H1 (cell line): ENCODE measurements at regions not wholly inside any gene's neighbourhood (a gene's known extent, or its start where the extent isn't known, plus 50 kb on each side); places are given as distances from the start of the nearest gene placed in this dataset.

ENCODE experiments used
- CTCF ChIA-PET: fragments of 300-600 bp; sonication (Branson Sonifier 250); formaldehyde crosslinking; loops from one replicate; lab custom pipeline; 2021; ENCODE audit not compliant: partially characterized antibody; lab: Charles Lee
- POLR2A ChIA-PET: fragments of 300-600 bp; sonication (Branson Sonifier 250); formaldehyde crosslinking; loops from one replicate; lab custom pipeline; 2021; ENCODE audit warnings: inconsistent platforms; ENCODE audit not compliant: partially characterized antibody; lab: Charles Lee
- DNase-seq, 2 experiments: peaks; one replicate each; pipeline versions ENCODE4 v3.0.0 to v3.0.0-alpha.2; 2010 to 2022; ENCODE audit warnings: low spot score in 2 of 2, low read depth in 1 of 2, mixed read lengths in 1 of 2
- FAIRE-seq: peaks from 2 replicates; lab custom pipeline; 2011; peaks lifted over from hg19 to GRCh38; lab: Jason Lieb, UNC
- H2AFZ ChIP-seq: 2 replicates; pipeline ENCODE4 v1.8.1; 2012; ENCODE audit warnings: low read length, inconsistent platforms
- H2AK5ac ChIP-seq: 2 replicates; pipeline ENCODE4 v1.6.1; 2013; ENCODE audit warnings: low read depth, low read length
- H2BK120ac ChIP-seq: replicated peaks from 2 replicates; pipeline ENCODE3; 2013; ENCODE audit warnings: low read depth, low read length, inconsistent platforms
- H2BK12ac ChIP-seq: 2 replicates; pipeline ENCODE4 v1.6.1; 2013; ENCODE audit warnings: low read depth, low read length
- H2BK15ac ChIP-seq: 2 replicates; pipeline ENCODE4 v1.6.1; 2013; ENCODE audit warnings: low read length
- H2BK20ac ChIP-seq: 2 replicates; pipeline ENCODE4 v1.6.1; 2013; ENCODE audit warnings: low read length
- H2BK5ac ChIP-seq: 2 replicates; pipeline ENCODE4 v1.6.1; 2013; ENCODE audit warnings: low read depth, low read length
- H3K14ac ChIP-seq: 2 replicates; pipeline ENCODE4 v1.6.1; 2013; ENCODE audit warnings: inconsistent platforms; ENCODE audit not compliant: insufficient read length
- H3K18ac ChIP-seq: 2 replicates; pipeline ENCODE4 v1.6.1; 2013; ENCODE audit warnings: low read length; ENCODE audit errors: extremely low read depth
- H3K23ac ChIP-seq: 2 replicates; pipeline ENCODE4 v1.6.1; 2013; ENCODE audit warnings: inconsistent platforms; ENCODE audit not compliant: insufficient read length
- H3K23me2 ChIP-seq: 2 replicates; pipeline ENCODE4 v1.6.1; 2013; ENCODE audit warnings: low read depth, low read length
- H3K27ac ChIP-seq: 2 replicates; pipeline ENCODE4 v1.6.1; 2011; ENCODE audit warnings: low read depth, low read length, inconsistent platforms
- H3K27me3 ChIP-seq, 4 experiments: replicated peaks in 1 of 4; 1 replicate in 1 of 4; 2 replicates in 3 of 4; pipeline versions ENCODE4 v1.6.1 to v1.8.1; 2011 to 2013; ENCODE audit warnings: low read length in 3 of 4, mild to moderate bottlenecking in 3 of 4, inconsistent platforms in 2 of 4, mixed read lengths in 2 of 4, moderate library complexity in 1 of 4; ENCODE audit not compliant: control insufficient read depth in 3 of 4, insufficient read depth in 3 of 4; ENCODE audit errors: extremely low read depth in 1 of 4
- H3K36me3 ChIP-seq, 4 experiments: 2 replicates each; pipeline versions ENCODE4 v1.6.1 to v1.8.1; 2011 to 2013; ENCODE audit warnings: mild to moderate bottlenecking in 4 of 4, low read length in 3 of 4, moderate library complexity in 2 of 4, control low read depth in 1 of 4, inconsistent platforms in 1 of 4; ENCODE audit not compliant: insufficient read depth in 4 of 4, control insufficient read depth in 2 of 4
- H3K4ac ChIP-seq: replicated peaks from 2 replicates; pipeline ENCODE3; 2013; ENCODE audit warnings: low read length, low read depth, mixed read lengths, inconsistent platforms; ENCODE audit not compliant: insufficient read length
- H3K4me1 ChIP-seq, 4 experiments: replicated peaks in 1 of 4; 1 replicate in 1 of 4; 2 replicates in 3 of 4; pipeline versions ENCODE4 v1.6.1 to v1.8.1; 2011 to 2013; ENCODE audit warnings: low read length in 3 of 4, inconsistent platforms in 2 of 4, mixed read lengths in 1 of 4; ENCODE audit not compliant: insufficient read depth in 4 of 4, control insufficient read depth in 3 of 4
- H3K4me2 ChIP-seq, 2 experiments: 2 replicates each; pipeline versions ENCODE4 v1.6.1 to v1.8.1; 2011 to 2013; ENCODE audit warnings: low read depth in 2 of 2, low read length in 2 of 2, control low read depth in 1 of 2, inconsistent platforms in 1 of 2, mild to moderate bottlenecking in 1 of 2; ENCODE audit not compliant: insufficient read depth in 1 of 2
- H3K4me3 ChIP-seq, 4 experiments: fragments of 200-600, 300-600 bp in 1 of 4; sonication (generic), shearing (Covaris generic), sonication (Bioruptor Twin) in 1 of 4; 2 replicates each; pipeline versions ENCODE4 v1.5.1 to v1.8.1; 2011 to 2016; ENCODE audit warnings: low read length in 4 of 4, low read depth in 3 of 4, control low read depth in 2 of 4, inconsistent platforms in 2 of 4, mild to moderate bottlenecking in 2 of 4, mixed read lengths in 1 of 4, moderate library complexity in 1 of 4; ENCODE audit not compliant: insufficient read depth in 2 of 4; ENCODE audit errors: extremely low read depth in 1 of 4
- H3K56ac ChIP-seq: replicated peaks from 2 replicates; pipeline ENCODE3; 2013; ENCODE audit warnings: low read depth, mild to moderate bottlenecking, mixed read lengths, low read length, inconsistent platforms; ENCODE audit not compliant: insufficient read length
- H3K79me1 ChIP-seq: 2 replicates; pipeline ENCODE4 v1.6.1; 2013; ENCODE audit warnings: low read depth, low read length, control low read depth
- H3K79me2 ChIP-seq, 2 experiments: 2 replicates each; pipeline versions ENCODE4 v1.6.1 to v1.8.1; 2012 to 2013; ENCODE audit warnings: low read length in 2 of 2, mild to moderate bottlenecking in 2 of 2, inconsistent platforms in 1 of 2; ENCODE audit not compliant: insufficient read depth in 2 of 2, control insufficient read depth in 1 of 2
- H3K9ac ChIP-seq, 4 experiments: replicated peaks in 1 of 4; 1 replicate in 1 of 4; 2 replicates in 3 of 4; pipeline versions ENCODE4 v1.6.1 to v1.8.1; 2011 to 2013; ENCODE audit warnings: low read depth in 3 of 4, low read length in 3 of 4, control low read depth in 2 of 4, mild to moderate bottlenecking in 2 of 4, moderate library complexity in 2 of 4, inconsistent platforms in 1 of 4; ENCODE audit errors: extremely low read depth in 1 of 4
- H3K9me3 ChIP-seq, 2 experiments: 2 replicates each; pipeline versions ENCODE4 v1.6.1 to v1.8.1; 2012 to 2013; ENCODE audit warnings: mild to moderate bottlenecking in 2 of 2, moderate library complexity in 2 of 2, control low read depth in 1 of 2, inconsistent platforms in 1 of 2, low read depth in 1 of 2, low read length in 1 of 2, mixed read lengths in 1 of 2; ENCODE audit not compliant: insufficient read depth in 2 of 2
- H4K20me1 ChIP-seq, 2 experiments: replicated peaks in 1 of 2; 2 replicates each; pipeline versions ENCODE3 to v1.8.1; 2011 to 2013; ENCODE audit warnings: inconsistent platforms in 2 of 2, low read length in 2 of 2, mild to moderate bottlenecking in 1 of 2; ENCODE audit not compliant: insufficient read depth in 2 of 2, control insufficient read depth in 1 of 2
- H4K5ac ChIP-seq: 2 replicates; pipeline ENCODE4 v1.6.1; 2013; ENCODE audit warnings: low read length, low read depth, mixed read lengths, inconsistent platforms; ENCODE audit not compliant: insufficient read length
- H4K8ac ChIP-seq: 2 replicates; pipeline ENCODE4 v1.8.0; 2013; ENCODE audit warnings: mild to moderate bottlenecking, moderate library complexity, low read length, inconsistent platforms; ENCODE audit not compliant: insufficient read depth; ENCODE audit errors: extremely low read depth
- H4K91ac ChIP-seq: replicated peaks from 2 replicates; pipeline ENCODE3; 2013; ENCODE audit warnings: low read length, mixed read lengths, inconsistent platforms; ENCODE audit not compliant: insufficient read length
- BCL11A ChIP-seq, 2 experiments: IDR thresholded peaks; one replicate each; pipeline ENCODE4 v1.6.1; 2011; ENCODE audit warnings: low read depth in 2 of 2, low read length in 2 of 2, mild to moderate bottlenecking in 2 of 2
- BRCA1 ChIP-seq: IDR thresholded peaks from 2 replicates; pipeline ENCODE4 v1.6.1; 2012; ENCODE audit warnings: low read depth, low read length, improper control_type of control experiment
- NRF1 ChIP-seq: IDR thresholded peaks from 2 replicates; pipeline ENCODE4 v1.6.1; 2011; ENCODE audit warnings: mild to moderate bottlenecking, low read depth, low read length, improper control_type of control experiment
- RNF2 ChIP-seq: fragments of 200-900, 300-1000 bp; sonication (generic); IDR thresholded peaks from 2 replicates; pipeline ENCODE4 v1.7.1; 2016; ENCODE audit warnings: borderline replicate concordance, low read depth, mild to moderate bottlenecking, antibody characterized with exemption, low read length; ENCODE audit not compliant: poor library complexity, severe bottlenecking; ENCODE audit errors: missing control alignments
- TEAD4 ChIP-seq: IDR thresholded peaks from 2 replicates; pipeline ENCODE4 v1.6.1; 2012; ENCODE audit warnings: low read depth, low read length, inconsistent platforms, mixed read lengths
- TF ChIP-seq, protein P1 (sequence below): IDR thresholded peaks from 2 replicates; pipeline ENCODE4 v1.6.1; 2012; ENCODE audit warnings: inconsistent platforms
- TF ChIP-seq, protein P2 (sequence below): IDR thresholded peaks from 2 replicates; pipeline ENCODE4 v1.6.1; 2012; ENCODE audit warnings: inconsistent platforms
- TF ChIP-seq, protein P3 (sequence below): IDR thresholded peaks from 2 replicates; pipeline ENCODE4 v1.6.1; 2012; ENCODE audit warnings: low read length, inconsistent platforms

DNA sequence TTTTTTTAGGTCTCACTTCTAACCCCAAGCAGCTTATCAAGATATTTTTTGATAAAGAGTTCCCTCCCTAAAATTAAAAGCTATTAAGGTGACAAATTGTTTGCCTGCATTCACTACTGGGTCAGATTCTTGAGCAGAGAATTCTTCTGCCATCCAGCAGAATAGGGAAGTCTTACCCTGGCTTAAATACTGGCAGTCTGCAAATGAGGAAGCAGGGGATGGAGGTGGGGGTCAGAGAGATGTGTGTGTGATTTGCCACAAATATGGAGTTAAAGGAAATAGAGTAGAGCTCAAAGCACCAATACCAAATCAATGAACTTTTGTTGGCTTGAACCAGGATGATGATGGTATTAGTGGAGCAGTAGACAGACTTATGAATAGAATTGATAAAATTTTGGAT lies 122.2 kb downstream of the ANXA5 start:
- no peak overlapping the region for H3K56ac ChIP-seq
- no peak overlapping the region for H4K91ac ChIP-seq
- no peaks in the 10 kb centered on the region for H3K23me2 ChIP-seq
- H2BK15ac ChIP-seq, result no peak overlapping the region
- H2BK5ac ChIP-seq, result no peak overlapping the region
- H4K8ac ChIP-seq, result no peak overlapping the region
- H3K4ac ChIP-seq, result no peak overlapping the region
- no peak overlapping the region for H2BK12ac ChIP-seq
- H4K20me1 ChIP-seq, result no peaks in the 10 kb centered on the region
- H3K27me3 ChIP-seq, result no peaks in the 10 kb centered on the region
- no peak overlapping the region for H2AK5ac ChIP-seq
- TF ChIP-seq, protein P1, sequence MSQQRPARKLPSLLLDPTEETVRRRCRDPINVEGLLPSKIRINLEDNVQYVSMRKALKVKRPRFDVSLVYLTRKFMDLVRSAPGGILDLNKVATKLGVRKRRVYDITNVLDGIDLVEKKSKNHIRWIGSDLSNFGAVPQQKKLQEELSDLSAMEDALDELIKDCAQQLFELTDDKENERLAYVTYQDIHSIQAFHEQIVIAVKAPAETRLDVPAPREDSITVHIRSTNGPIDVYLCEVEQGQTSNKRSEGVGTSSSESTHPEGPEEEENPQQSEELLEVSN, result no peak
- TF ChIP-seq TEAD4 (no peak), BRCA1 (no peak), BCL11A (IDR thresholded peaks at IDR 0.05; ENCODE audit: low read depth in 2 of 2, low read length in 2 of 2) (no peak), NRF1 (no peak), RNF2 (no peak)
- TF ChIP-seq, protein P2, sequence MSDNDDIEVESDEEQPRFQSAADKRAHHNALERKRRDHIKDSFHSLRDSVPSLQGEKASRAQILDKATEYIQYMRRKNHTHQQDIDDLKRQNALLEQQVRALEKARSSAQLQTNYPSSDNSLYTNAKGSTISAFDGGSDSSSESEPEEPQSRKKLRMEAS, result no peak
- TF ChIP-seq, protein P3, sequence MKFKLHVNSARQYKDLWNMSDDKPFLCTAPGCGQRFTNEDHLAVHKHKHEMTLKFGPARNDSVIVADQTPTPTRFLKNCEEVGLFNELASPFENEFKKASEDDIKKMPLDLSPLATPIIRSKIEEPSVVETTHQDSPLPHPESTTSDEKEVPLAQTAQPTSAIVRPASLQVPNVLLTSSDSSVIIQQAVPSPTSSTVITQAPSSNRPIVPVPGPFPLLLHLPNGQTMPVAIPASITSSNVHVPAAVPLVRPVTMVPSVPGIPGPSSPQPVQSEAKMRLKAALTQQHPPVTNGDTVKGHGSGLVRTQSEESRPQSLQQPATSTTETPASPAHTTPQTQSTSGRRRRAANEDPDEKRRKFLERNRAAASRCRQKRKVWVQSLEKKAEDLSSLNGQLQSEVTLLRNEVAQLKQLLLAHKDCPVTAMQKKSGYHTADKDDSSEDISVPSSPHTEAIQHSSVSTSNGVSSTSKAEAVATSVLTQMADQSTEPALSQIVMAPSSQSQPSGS, result no peak
- no peak overlapping the region for H2AFZ ChIP-seq
- ChIA-PET POLR2A (no interaction called here), CTCF (interaction anchor here (0.7 to 1.3 kb wide), 3 partner anchors 39 to 112 kb away, joined by 3 to 5 read pairs (median 3); no protein-coding TSS in a partner anchor)
- H3K14ac ChIP-seq, result no peak overlapping the region
- H3K9me3 ChIP-seq, result no peaks in the 10 kb centered on the region
- no peak overlapping the region for H3K23ac ChIP-seq
- DNase-seq (no peak), FAIRE-seq (no peak)
- no peak overlapping the region for H3K18ac ChIP-seq
- no peak overlapping the region for H3K27ac ChIP-seq
- no peak overlapping the region for H4K5ac ChIP-seq
- H3K36me3 ChIP-seq, result no peaks in the 10 kb centered on the region
- no peak overlapping the region for H2BK20ac ChIP-seq
- H3K4me2 ChIP-seq, result no peak overlapping the region
- H3K4me3 ChIP-seq, result no peak overlapping the region
- no peaks in the 10 kb centered on the region for H3K79me2 ChIP-seq
- H3K4me1 ChIP-seq, result no peaks in the 10 kb centered on the region
- no peak overlapping the region for H2BK120ac ChIP-seq
- no peaks in the 10 kb centered on the region for H3K79me1 ChIP-seq
- H3K9ac ChIP-seq, result no peak overlapping the region
